ENCODE measurements at regions not wholly inside any gene's neighbourhood (a gene's known extent, or its start where the extent isn't known, plus 50 kb on each side); places are given as distances from the start of the nearest gene placed in this dataset.
"Not testable (repeated sequence)": the region's sequence is repeated elsewhere in the genome, so short reads cannot be mapped to it uniquely, and the experiment has no call there.

DNA sequence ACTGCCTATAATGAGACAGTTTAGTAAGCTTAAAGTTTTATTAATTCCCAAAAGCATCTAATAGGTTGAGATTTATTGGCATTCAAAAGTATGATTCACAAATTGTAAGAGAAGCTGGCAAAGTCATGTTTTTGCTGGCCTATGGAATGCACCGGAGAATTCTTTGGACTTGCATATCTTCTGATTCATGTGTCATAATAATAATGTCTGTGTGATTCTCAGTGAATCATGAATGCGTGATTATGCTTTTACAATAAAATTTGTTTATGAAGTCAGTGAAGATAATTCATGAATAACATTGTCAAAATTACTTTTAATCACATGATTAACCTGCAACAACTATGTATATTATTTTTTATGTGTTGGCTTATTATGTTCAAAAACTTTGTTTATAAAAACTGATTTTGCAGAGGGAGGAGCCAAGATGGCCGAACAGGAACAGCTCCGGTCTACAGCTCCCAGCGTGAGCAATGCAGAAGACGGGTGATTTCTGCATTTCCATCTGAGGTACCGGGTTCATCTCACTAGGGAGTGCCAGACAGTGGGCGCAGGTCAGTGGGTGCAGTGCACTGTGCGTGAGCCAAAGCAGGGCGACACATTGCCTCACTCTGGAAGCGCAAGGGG, 389.2 kb downstream of the SRGAP2C start:
- TF ChIP-seq, protein P1, sequence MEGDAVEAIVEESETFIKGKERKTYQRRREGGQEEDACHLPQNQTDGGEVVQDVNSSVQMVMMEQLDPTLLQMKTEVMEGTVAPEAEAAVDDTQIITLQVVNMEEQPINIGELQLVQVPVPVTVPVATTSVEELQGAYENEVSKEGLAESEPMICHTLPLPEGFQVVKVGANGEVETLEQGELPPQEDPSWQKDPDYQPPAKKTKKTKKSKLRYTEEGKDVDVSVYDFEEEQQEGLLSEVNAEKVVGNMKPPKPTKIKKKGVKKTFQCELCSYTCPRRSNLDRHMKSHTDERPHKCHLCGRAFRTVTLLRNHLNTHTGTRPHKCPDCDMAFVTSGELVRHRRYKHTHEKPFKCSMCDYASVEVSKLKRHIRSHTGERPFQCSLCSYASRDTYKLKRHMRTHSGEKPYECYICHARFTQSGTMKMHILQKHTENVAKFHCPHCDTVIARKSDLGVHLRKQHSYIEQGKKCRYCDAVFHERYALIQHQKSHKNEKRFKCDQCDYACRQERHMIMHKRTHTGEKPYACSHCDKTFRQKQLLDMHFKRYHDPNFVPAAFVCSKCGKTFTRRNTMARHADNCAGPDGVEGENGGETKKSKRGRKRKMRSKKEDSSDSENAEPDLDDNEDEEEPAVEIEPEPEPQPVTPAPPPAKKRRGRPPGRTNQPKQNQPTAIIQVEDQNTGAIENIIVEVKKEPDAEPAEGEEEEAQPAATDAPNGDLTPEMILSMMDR (IDR thresholded peaks at IDR 0.05 in 8 of 11, conservative IDR thresholded peaks at IDR 0.05 in 3 of 11) = not testable (repeated sequence)
- not testable (repeated sequence) for TF ChIP-seq POLR2A (IDR thresholded peaks at IDR 0.05)
